Adipose tissue (tissue), 3 donors: ENCODE measurements at regions not wholly inside any gene's neighbourhood (a gene's known extent, or its start where the extent isn't known, plus 50 kb on each side); places are given as distances from the start of the nearest gene placed in this dataset.
"Not testable (repeated sequence)": the region's sequence is repeated elsewhere in the genome, so short reads cannot be mapped to it uniquely, and the experiment has no call there.

Experiments
- H3K27ac ChIP-seq: one replicate; pipeline ENCODE4 v1.5.1; 2013; ENCODE audit warnings: low read depth, low read length
- WGBS, 3 donors: extraction: QIAGEN DNeasy Blood & Tissue Kit; methylation state at CpG; one replicate each; pipeline ENCODE4 v1.1.7; 2013; 5-methylcytosine and 5-hydroxymethylcytosine counted together
- donor health status: healthy with polysubstance abuse.
- donor health status: Bipolar disorder and iron deficiency.
- donor health status: healthy.

- WGBS, 3 donors: 73 to 83% (median 79%) methylated on average over 8 of the region's 8 CpGs
- H3K27ac ChIP-seq: no peak overlapping the region
Measured at GRCh38 chr10:78455236-78455635, 421.6 kb downstream of the RPS24 start.

- H3K27ac ChIP-seq: no peak overlapping the region
- 90 to 92% (median 90%) methylated on average over 9 of the region's 9 CpGs for WGBS, 3 donors
Measured at GRCh38 chr10:78455811-78456210, 422.1 kb downstream of the RPS24 start.

- WGBS, 3 donors: 70 to 92% (median 80%) methylated on average over 13 of the region's 13 CpGs
- no peak overlapping the region for H3K27ac ChIP-seq
Measured at GRCh38 chr10:78456649-78457400, 423.2 kb downstream of the RPS24 start.

GRCh38 chr10:78457804-78458482, 424.3 kb downstream of the RPS24 start:
- H3K27ac ChIP-seq: no peak overlapping the region
- WGBS, 3 donors: 81 to 92% (median 90%) methylated on average over 8 of the region's 8 CpGs

GRCh38 chr10:78458983-78459638, 425.4 kb downstream of the RPS24 start:
- 91 to 97% (median 94%) methylated on average over 3 of the region's 3 CpGs for WGBS, 3 donors

GRCh38 chr10:78459639-78460037, 426.0 kb downstream of the RPS24 start:
- 97 to 100% (median 98%) methylated on average over 3 of the region's 3 CpGs for WGBS, 3 donors
- no peak overlapping the region for H3K27ac ChIP-seq

More at GRCh38 chr10:78458983-78459638, 425.4 kb downstream of the RPS24 start:
- no peak overlapping the region for H3K27ac ChIP-seq

GRCh38 chr10:78460204-78460603, 426.5 kb downstream of the RPS24 start:
- H3K27ac ChIP-seq: no peak overlapping the region

GRCh38 chr10:78461333-78461732, 427.7 kb downstream of the RPS24 start:
- H3K27ac ChIP-seq: no peak overlapping the region
- WGBS, 3 donors: 91 to 96% (median 93%) methylated on average over 4 of the region's 4 CpGs

- no peak overlapping the region for H3K27ac ChIP-seq
- WGBS, 3 donors: 74 to 89% (median 82%) methylated on average over 4 of the region's 4 CpGs
Measured at GRCh38 chr10:78462176-78462575, 428.5 kb downstream of the RPS24 start.

GRCh38 chr10:78462726-78463228, 429.1 kb downstream of the RPS24 start:
- H3K27ac ChIP-seq: no peak overlapping the region
- 78 to 85% (median 79%) methylated on average over 7 of the region's 7 CpGs for WGBS, 3 donors

- WGBS, 3 donors: 68 to 75% (median 70%) methylated on average over 4 of the region's 4 CpGs
- no peak overlapping the region for H3K27ac ChIP-seq
Measured at GRCh38 chr10:78464118-78464855, 430.6 kb downstream of the RPS24 start.

GRCh38 chr10:78464856-78465267, 431.2 kb downstream of the RPS24 start:
- WGBS, 3 donors: 74 to 84% (median 78%) methylated on average over 13 of the region's 13 CpGs
- no peak overlapping the region for H3K27ac ChIP-seq

GRCh38 chr10:78465431-78465830, 431.8 kb downstream of the RPS24 start:
- WGBS, 3 donors: 77 to 90% (median 82%) methylated on average over 2 of the region's 2 CpGs
- H3K27ac ChIP-seq: no peak overlapping the region

- no peak overlapping the region for H3K27ac ChIP-seq
- 83 to 92% (median 92%) methylated on average over 5 of the region's 7 CpGs for WGBS, 3 donors
Measured at GRCh38 chr10:78467496-78468106, 433.9 kb downstream of the RPS24 start.

- H3K27ac ChIP-seq: not testable (repeated sequence)
- 95 to 100% (median 95%) methylated on average over 8 to 26 of the region's 26 CpGs for WGBS, 3 donors
Measured at GRCh38 chr10:78468731-78469130, 435.1 kb downstream of the RPS24 start.

- no peak overlapping the region for H3K27ac ChIP-seq
- WGBS, 3 donors: 73 to 86% (median 74%) methylated on average over 7 of the region's 7 CpGs
Measured at GRCh38 chr10:78470267-78471103, 436.8 kb downstream of the RPS24 start.

- H3K27ac ChIP-seq: no peak overlapping the region
- 84 to 91% (median 87%) methylated on average over 8 of the region's 8 CpGs for WGBS, 3 donors
Measured at GRCh38 chr10:78471326-78471722, 437.7 kb downstream of the RPS24 start.
